PC-9 (cell line): ENCODE measurements at regions not wholly inside any gene's neighbourhood (a gene's known extent, or its start where the extent isn't known, plus 50 kb on each side); places are given as distances from the start of the nearest gene placed in this dataset.

Source experiments
- CTCF ChIP-seq: fragments of 200-600 bp; sonication (generic); conservative IDR thresholded peaks from 2 replicates; pipeline ENCODE4 v1.6.1; 2017; ENCODE audit warnings: mixed run types, antibody characterized with exemption, mild to moderate bottlenecking, moderate library complexity
- EZH2 ChIP-seq: fragments of 200-600 bp; sonication (generic); IDR thresholded peaks from 2 replicates; pipeline ENCODE4 v1.8.0; 2017; ENCODE audit warnings: antibody characterized with exemption, low read depth

GRCh38 chr4:106615961-106616360, 247.4 kb upstream of the GIMD1 start:
- no peak for TF ChIP-seq CTCF
- no peak for TF ChIP-seq EZH2
